A549 (cell line): ENCODE measurements at regions not wholly inside any gene's neighbourhood (a gene's known extent, or its start where the extent isn't known, plus 50 kb on each side); places are given as distances from the start of the nearest gene placed in this dataset.

Source experiments
- CHD4 ChIP-seq: fragments of 200-600 bp; sonication (generic); IDR thresholded peaks from 2 replicates; pipeline ENCODE4 v1.6.1; 2016; ENCODE audit warnings: antibody characterized with exemption, mild to moderate bottlenecking, borderline replicate concordance
- EP300 ChIP-seq, 2 experiments: fragments of >200 bp; sonication (Bioruptor Twin); formaldehyde crosslinking; IDR thresholded peaks; 2 replicates in 1 of 2; 3 replicates in 1 of 2; pipeline ENCODE4 v1.6.1; 2016 to 2017
- MYC ChIP-seq: IDR thresholded peaks from 2 replicates; pipeline ENCODE4 v1.6.1; 2012; ENCODE audit warnings: mild to moderate bottlenecking, inconsistent platforms, low read length, improper control_type of control experiment, borderline replicate concordance
- SREBF2 ChIP-seq: fragments of 450-650 bp; IDR thresholded peaks from 2 replicates; pipeline ENCODE4 v1.6.1; 2014; ENCODE audit warnings: mild to moderate bottlenecking, moderate library complexity
- TP53 ChIP-seq: fragments of 250-450 bp; sonication (Bioruptor Pico); IDR thresholded peaks from 2 replicates; pipeline ENCODE4 v1.5.0; 2021; ENCODE audit warnings: mild to moderate bottlenecking, moderate library complexity
- TF ChIP-seq, protein P1 (sequence below): fragments of 450-650 bp; IDR thresholded peaks from 2 replicates; pipeline ENCODE4 v1.6.1; 2014; ENCODE audit warnings: antibody characterized with exemption
- TF ChIP-seq, protein P2 (sequence below): fragments of >200 bp; sonication (Bioruptor Twin); formaldehyde crosslinking; IDR thresholded peaks from 3 replicates; pipeline ENCODE4 v1.5.1; 2016

DNA sequence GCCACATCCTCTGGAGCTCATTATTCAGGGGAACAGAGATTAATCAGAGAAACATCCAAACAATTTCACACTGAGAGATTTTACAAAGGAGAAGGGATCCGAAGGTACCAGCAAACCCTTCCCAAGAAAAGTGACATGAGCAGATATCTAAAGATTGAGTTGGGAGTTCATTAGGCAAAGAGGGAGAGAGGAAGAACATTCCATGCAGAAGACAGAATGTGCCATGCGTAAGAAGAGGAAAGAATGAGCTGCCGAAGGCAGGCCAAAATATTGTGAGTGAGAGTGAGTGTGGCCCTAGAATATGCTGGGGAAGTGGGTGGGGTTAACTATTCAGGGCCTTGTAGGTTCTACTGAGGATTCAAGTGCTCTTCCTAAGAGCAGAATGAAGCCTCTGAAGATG lies 50.0 kb upstream of the LYVE1 start:
- TF ChIP-seq TP53 (CRISPR knock-in tag) (no peak), MYC (no peak), CHD4 (no peak), EP300 (IDR thresholded peaks at IDR 0.05) (no peak), SREBF2 (no peak)
- TF ChIP-seq, protein P1, sequence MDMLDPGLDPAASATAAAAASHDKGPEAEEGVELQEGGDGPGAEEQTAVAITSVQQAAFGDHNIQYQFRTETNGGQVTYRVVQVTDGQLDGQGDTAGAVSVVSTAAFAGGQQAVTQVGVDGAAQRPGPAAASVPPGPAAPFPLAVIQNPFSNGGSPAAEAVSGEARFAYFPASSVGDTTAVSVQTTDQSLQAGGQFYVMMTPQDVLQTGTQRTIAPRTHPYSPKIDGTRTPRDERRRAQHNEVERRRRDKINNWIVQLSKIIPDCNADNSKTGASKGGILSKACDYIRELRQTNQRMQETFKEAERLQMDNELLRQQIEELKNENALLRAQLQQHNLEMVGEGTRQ: no peak
- TF ChIP-seq, protein P2, sequence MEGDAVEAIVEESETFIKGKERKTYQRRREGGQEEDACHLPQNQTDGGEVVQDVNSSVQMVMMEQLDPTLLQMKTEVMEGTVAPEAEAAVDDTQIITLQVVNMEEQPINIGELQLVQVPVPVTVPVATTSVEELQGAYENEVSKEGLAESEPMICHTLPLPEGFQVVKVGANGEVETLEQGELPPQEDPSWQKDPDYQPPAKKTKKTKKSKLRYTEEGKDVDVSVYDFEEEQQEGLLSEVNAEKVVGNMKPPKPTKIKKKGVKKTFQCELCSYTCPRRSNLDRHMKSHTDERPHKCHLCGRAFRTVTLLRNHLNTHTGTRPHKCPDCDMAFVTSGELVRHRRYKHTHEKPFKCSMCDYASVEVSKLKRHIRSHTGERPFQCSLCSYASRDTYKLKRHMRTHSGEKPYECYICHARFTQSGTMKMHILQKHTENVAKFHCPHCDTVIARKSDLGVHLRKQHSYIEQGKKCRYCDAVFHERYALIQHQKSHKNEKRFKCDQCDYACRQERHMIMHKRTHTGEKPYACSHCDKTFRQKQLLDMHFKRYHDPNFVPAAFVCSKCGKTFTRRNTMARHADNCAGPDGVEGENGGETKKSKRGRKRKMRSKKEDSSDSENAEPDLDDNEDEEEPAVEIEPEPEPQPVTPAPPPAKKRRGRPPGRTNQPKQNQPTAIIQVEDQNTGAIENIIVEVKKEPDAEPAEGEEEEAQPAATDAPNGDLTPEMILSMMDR: no peak
